GM23338 (cell line): ENCODE measurements at regions not wholly inside any gene's neighbourhood (a gene's known extent, or its start where the extent isn't known, plus 50 kb on each side); places are given as distances from the start of the nearest gene placed in this dataset.

Experiments
- ATAC-seq: fragments of 200-7000 bp; cut with Tn5 transposase; 3 replicates; pipeline ENCODE4 v1.9.1; 2020
- DNase-seq: peaks from one replicate; pipeline ENCODE4 v3.0.0-alpha.2; 2015; ENCODE audit warnings: low spot score
- H2AFZ ChIP-seq: fragments of 200-600 bp; sonication (generic); 2 replicates; pipeline ENCODE4 v1.8.0; 2016; ENCODE audit warnings: antibody characterized with exemption, mild to moderate bottlenecking, moderate library complexity
- H3F3A ChIP-seq: fragments of 200-600 bp; sonication (generic); replicated peaks from 2 replicates; pipeline ENCODE4 v1.8.0; 2017; ENCODE audit warnings: antibody characterized with exemption, mixed run types, low read depth
- H3K27ac ChIP-seq: fragments of 200-600 bp; sonication (generic); 2 replicates; pipeline ENCODE4 v1.6.1; 2016; ENCODE audit warnings: low read depth
- H3K27me3 ChIP-seq: fragments of 200-600 bp; sonication (generic); 2 replicates; pipeline ENCODE4 v1.8.0; 2016; ENCODE audit warnings: mild to moderate bottlenecking, mixed run types, moderate library complexity; ENCODE audit not compliant: insufficient read depth
- H3K36me3 ChIP-seq: fragments of 200-600 bp; sonication (generic); 2 replicates; pipeline ENCODE4 v1.8.0; 2016; ENCODE audit warnings: mild to moderate bottlenecking; ENCODE audit not compliant: insufficient read depth
- H3K4me1 ChIP-seq: fragments of 200-600 bp; sonication (generic); 2 replicates; pipeline ENCODE4 v1.8.0; 2016; ENCODE audit warnings: mild to moderate bottlenecking, moderate library complexity; ENCODE audit not compliant: insufficient read depth
- H3K4me2 ChIP-seq: fragments of 200-600 bp; sonication (generic); 2 replicates; pipeline ENCODE4 v1.7.1; 2017; ENCODE audit warnings: mixed run types
- H3K4me3 ChIP-seq: fragments of 200-600 bp; sonication (generic); 2 replicates; pipeline ENCODE4 v1.6.1; 2016; ENCODE audit warnings: mixed run types
- H3K79me2 ChIP-seq: fragments of 200-600 bp; sonication (generic); replicated peaks from 2 replicates; pipeline ENCODE4 v1.8.0; 2017; ENCODE audit warnings: mild to moderate bottlenecking; ENCODE audit not compliant: insufficient read depth
- H3K9me2 ChIP-seq: fragments of 200-600 bp; sonication (generic); 2 replicates; pipeline ENCODE4 v1.8.0; 2017; ENCODE audit not compliant: insufficient read depth
- H4K20me1 ChIP-seq: fragments of 200-600 bp; sonication (generic); replicated peaks from 2 replicates; pipeline ENCODE4 v1.8.0; 2017; ENCODE audit warnings: mild to moderate bottlenecking; ENCODE audit not compliant: insufficient read depth
- H3K27ac Mint-ChIP-seq: 2 replicates; pipeline ENCODE4 v1.8.0; 2020; ENCODE audit warnings: inconsistent platforms, mild to moderate bottlenecking, moderate library complexity, mixed read lengths
- H3K27me3 Mint-ChIP-seq: 3 replicates; pipeline ENCODE4 v1.8.0; 2022; ENCODE audit warnings: low read depth, mild to moderate bottlenecking, moderate library complexity, mixed read lengths, inconsistent platforms; ENCODE audit not compliant: insufficient read depth, poor library complexity
- H3K36me3 Mint-ChIP-seq: 3 replicates; pipeline ENCODE4 v1.8.0; 2021; ENCODE audit warnings: low read depth, mild to moderate bottlenecking, inconsistent platforms, moderate library complexity, mixed read lengths
- H3K4me1 Mint-ChIP-seq: 3 replicates; pipeline ENCODE4 v1.8.0; 2020; ENCODE audit warnings: mild to moderate bottlenecking, inconsistent platforms, mixed read lengths
- H3K4me3 Mint-ChIP-seq: 3 replicates; pipeline ENCODE4 v1.8.0; 2021; ENCODE audit warnings: moderate library complexity, mild to moderate bottlenecking, inconsistent platforms, mixed read lengths
- H3K9me3 Mint-ChIP-seq: 3 replicates; pipeline ENCODE4 v1.8.0; 2020; ENCODE audit warnings: moderate library complexity, mild to moderate bottlenecking, inconsistent platforms, mixed read lengths
- CREB1 ChIP-seq: fragments of 250-450 bp; sonication (Bioruptor Pico); IDR thresholded peaks from 2 replicates; pipeline ENCODE4 v1.5.0; 2020; ENCODE audit warnings: low read depth, mild to moderate bottlenecking, moderate library complexity
- CTCF ChIP-seq, 2 experiments: fragments of 200-600 bp in 1 of 2; sonication (generic) in 1 of 2; conservative IDR thresholded peaks; 2 replicates each; pipeline versions ENCODE4 v1.5.1 to v1.6.1; 2016 to 2017; ENCODE audit warnings: antibody characterized with exemption in 2 of 2, low read depth in 2 of 2, mild to moderate bottlenecking in 2 of 2, moderate library complexity in 1 of 2
- ETS1 ChIP-seq: IDR thresholded peaks from 2 replicates; pipeline ENCODE4 v1.6.1; 2016; ENCODE audit warnings: antibody characterized with exemption
- EZH2phosphoT487 ChIP-seq: fragments of 200-600 bp; sonication (generic); IDR thresholded peaks from one replicate; pipeline ENCODE4 v1.8.1; 2018; ENCODE audit warnings: antibody characterized with exemption; ENCODE audit not compliant: unreplicated experiment
- JUNB ChIP-seq: IDR thresholded peaks from one replicate; pipeline ENCODE4 v1.6.1; 2016; ENCODE audit warnings: antibody characterized with exemption; ENCODE audit not compliant: unreplicated experiment
- NANOG ChIP-seq: IDR thresholded peaks from 2 replicates; pipeline ENCODE4 v1.6.1; 2016; ENCODE audit warnings: antibody characterized with exemption, borderline replicate concordance
- POLR2AphosphoS5 ChIP-seq: IDR thresholded peaks from 2 replicates; pipeline ENCODE4 v1.6.1; 2016; ENCODE audit warnings: antibody characterized with exemption, low read depth
- STAT1 ChIP-seq: IDR thresholded peaks from one replicate; pipeline ENCODE4 v1.6.1; 2016; ENCODE audit warnings: antibody characterized with exemption; ENCODE audit not compliant: unreplicated experiment
- ZNF331 ChIP-seq: fragments of 250-450 bp; sonication (Bioruptor Pico); IDR thresholded peaks from 2 replicates; pipeline ENCODE4 v1.5.0; 2020; ENCODE audit warnings: low read depth, mild to moderate bottlenecking, moderate library complexity
- ZNF462 ChIP-seq: fragments of 250-450 bp; sonication (Bioruptor Pico); IDR thresholded peaks from 2 replicates; pipeline ENCODE4 v1.5.0; 2020; ENCODE audit warnings: mild to moderate bottlenecking, moderate library complexity

GRCh38 chr10:104579136-104579535, 62.0 kb upstream of the SORCS3 start (continued):
- TF ChIP-seq ZNF462 (CRISPR knock-in tag), result no peak
- TF ChIP-seq JUNB, result no peak
- TF ChIP-seq POLR2AphosphoS5, result no peak
- TF ChIP-seq NANOG, result no peak

GRCh38 chr10:104580321-104580720, 60.8 kb upstream of the SORCS3 start:
- Histone ChIP-seq H3K36me3 (no peaks in the 10 kb centered on the region), H3K4me3 (no peak overlapping the region), H3K79me2 (no peaks in the 10 kb centered on the region), H2AFZ (peak overlapping the region; percentile 70; the same call in 1 of the 2 replicates), H3K4me2 (no peak overlapping the region), H3F3A (no peaks in the 10 kb centered on the region), H4K20me1 (no peaks in the 10 kb centered on the region), H3K27ac (no peak overlapping the region), H3K9me2 (no peaks in the 10 kb centered on the region), H3K27me3 (no peaks in the 10 kb centered on the region), H3K4me1 (no peaks in the 10 kb centered on the region)
- no peak for DNase-seq
- no peak overlapping the region for H3K27ac Mint-ChIP-seq
- H3K36me3 Mint-ChIP-seq, result no peaks in the 10 kb centered on the region
- no peak for ATAC-seq
- H3K27me3 Mint-ChIP-seq, result peaks cover 5% of the 10 kb centered on the region
- peaks cover 4% of the 10 kb centered on the region; the same call in 2 of the 3 replicates for H3K4me1 Mint-ChIP-seq
- H3K9me3 Mint-ChIP-seq, result no peaks in the 10 kb centered on the region; the same call in 1 of the 3 replicates
- no peak overlapping the region for H3K4me3 Mint-ChIP-seq
- no peak for TF ChIP-seq EZH2phosphoT487
- no peak for TF ChIP-seq NANOG
- no peak for TF ChIP-seq STAT1
- TF ChIP-seq ETS1, result no peak
- no peak for TF ChIP-seq ZNF331
- no peak for TF ChIP-seq CTCF (conservative IDR thresholded peaks at IDR 0.05; ENCODE audit: low read depth in 2 of 2)
- no peak for TF ChIP-seq CREB1 (CRISPR knock-in tag)
